Esophagus squamous epithelium (tissue), 5 donors: ENCODE measurements at regions not wholly inside any gene's neighbourhood (a gene's known extent, or its start where the extent isn't known, plus 50 kb on each side); places are given as distances from the start of the nearest gene placed in this dataset.

ENCODE experiments used
- DNase-seq: peaks from one replicate; lab custom pipeline; 2025; lab: John Stamatoyannopoulos, UW
- H3K27ac ChIP-seq, 4 donors: fragments of 200-600 bp; sonication (generic); one replicate each; pipeline ENCODE4 v1.5.1; 2016 to 2019; ENCODE audit warnings: mild to moderate bottlenecking in 1 of 4
- H3K27me3 ChIP-seq, 4 donors: fragments of 200-600 bp; sonication (generic); 1 replicate in 3 of 4; 2 replicates in 1 of 4; pipeline versions ENCODE4 v1.5.1 to v1.6.0; 2017 to 2021; ENCODE audit warnings: antibody characterized with exemption in 1 of 4
- H3K36me3 ChIP-seq, 3 donors: fragments of 200-600 bp; sonication (generic); one replicate each; pipeline ENCODE4 v1.5.1; 2016 to 2019
- H3K4me1 ChIP-seq, 3 donors: fragments of 200-600 bp; sonication (generic); one replicate each; pipeline ENCODE4 v1.5.1; 2017 to 2019
- H3K4me3 ChIP-seq, 4 donors: fragments of 200-600 bp; sonication (generic); 1 replicate in 3 of 4; 2 replicates in 1 of 4; pipeline ENCODE4 v1.5.1; 2016 to 2019; ENCODE audit warnings: mild to moderate bottlenecking in 2 of 4, moderate library complexity in 1 of 4
- H3K9me3 ChIP-seq, 3 donors: fragments of 200-600 bp; sonication (generic); one replicate each; pipeline ENCODE4 v1.5.1; 2016 to 2019
- CTCF ChIP-seq, 6 experiments: fragments of 450-650 bp in 4 of 6; fragments of 200-600 bp in 2 of 6; sonication (generic) in 2 of 6; IDR thresholded peaks; one replicate each; pipeline ENCODE4 v1.5.1; 2016 to 2019; ENCODE audit warnings: antibody characterized with exemption in 6 of 6, mild to moderate bottlenecking in 4 of 6, moderate library complexity in 4 of 6
- POLR2A ChIP-seq, 4 donors: fragments of 450-650 bp; IDR thresholded peaks; one replicate each; pipeline ENCODE4 v1.6.1; 2017; ENCODE audit warnings: antibody characterized with exemption in 4 of 4, mild to moderate bottlenecking in 4 of 4, moderate library complexity in 3 of 4
- WGBS, 2 donors: methylation state at CpG; one replicate each; pipeline ENCODE4 v1.1.5; 2018; 5-methylcytosine and 5-hydroxymethylcytosine counted together
- intact Hi-C: fragments of 100-400 bp; cut with DNase I; formaldehyde crosslinking; loops from one replicate; pipeline ENCODE4 v1.15.0; 2022
- donor health status: DM: yes; HTN: yes; CAD: no.

- H3K9me3 ChIP-seq: no peaks in the 10 kb centered on the region
- TF ChIP-seq CTCF (IDR thresholded peaks at IDR 0.05) (no peak), POLR2A (IDR thresholded peaks at IDR 0.05) (no peak)
- WGBS, 2 donors: 64 to 71% methylated on average over 4 of the region's 4 CpGs
- no peaks in the 10 kb centered on the region for H3K4me1 ChIP-seq
- no peaks in the 10 kb centered on the region for H3K27me3 ChIP-seq
- DNase-seq: no peak
- no peak overlapping the region for H3K4me3 ChIP-seq
- H3K36me3 ChIP-seq: no peaks in the 10 kb centered on the region
- intact Hi-C loops: no loop called here
- H3K27ac ChIP-seq: no peak overlapping the region
These were observed 159.5 kb downstream of the POU4F1 start for GRCh38 chr13:78443839-78444238.

GRCh38 chr13:78437781-78438180 is 165.6 kb downstream of the POU4F1 start:
- no peak for DNase-seq
- intact Hi-C loops: no loop called here
- Histone ChIP-seq H3K4me3 (no peak overlapping the region), H3K27ac (no peak overlapping the region), H3K36me3 (no peaks in the 10 kb centered on the region), H3K27me3 (no peaks in the 10 kb centered on the region), H3K9me3 (no peaks in the 10 kb centered on the region), H3K4me1 (no peaks in the 10 kb centered on the region)
- 47 to 55% methylated on average over 4 of the region's 4 CpGs for WGBS, 2 donors
- TF ChIP-seq POLR2A (IDR thresholded peaks at IDR 0.05) (no peak), CTCF (IDR thresholded peaks at IDR 0.05) (no peak)

- Histone ChIP-seq H3K4me1 (no peaks in the 10 kb centered on the region), H3K4me3 (no peak overlapping the region), H3K27me3 (no peaks in the 10 kb centered on the region), H3K27ac (no peak overlapping the region), H3K36me3 (no peaks in the 10 kb centered on the region), H3K9me3 (no peaks in the 10 kb centered on the region)
- WGBS, 2 donors: 66 to 72% methylated on average over 3 of the region's 3 CpGs
- no peak for DNase-seq
- TF ChIP-seq POLR2A (IDR thresholded peaks at IDR 0.05) (no peak), CTCF (IDR thresholded peaks at IDR 0.05) (no peak)
- intact Hi-C loops: no loop called here
These were observed 167.0 kb downstream of the POU4F1 start for GRCh38 chr13:78436311-78436710.

- H3K9me3 ChIP-seq: no peaks in the 10 kb centered on the region
- intact Hi-C loops: no loop called here
- DNase-seq: no peak
- H3K36me3 ChIP-seq: no peaks in the 10 kb centered on the region
- H3K4me1 ChIP-seq: no peaks in the 10 kb centered on the region
- H3K27ac ChIP-seq: no peak overlapping the region
- H3K27me3 ChIP-seq: no peaks in the 10 kb centered on the region
- 13 to 29% methylated on average over 1 of the region's 1 CpG for WGBS, 2 donors
- TF ChIP-seq POLR2A (IDR thresholded peaks at IDR 0.05): no peak
- no peak for TF ChIP-seq CTCF (IDR thresholded peaks at IDR 0.05)
- H3K4me3 ChIP-seq: no peak overlapping the region
These were observed 172.0 kb downstream of the POU4F1 start for GRCh38 chr13:78431328-78431727.

- no peaks in the 10 kb centered on the region for H3K4me1 ChIP-seq
- WGBS, 2 donors: 35 to 38% methylated on average over 1 of the region's 1 CpG
- H3K36me3 ChIP-seq: no peaks in the 10 kb centered on the region
- no peak overlapping the region for H3K27ac ChIP-seq
- DNase-seq: no peak
- no peak overlapping the region for H3K4me3 ChIP-seq
- H3K27me3 ChIP-seq: no peaks in the 10 kb centered on the region
- intact Hi-C loops: no loop called here
- no peaks in the 10 kb centered on the region for H3K9me3 ChIP-seq
- no peak for TF ChIP-seq CTCF (IDR thresholded peaks at IDR 0.05)
- TF ChIP-seq POLR2A (IDR thresholded peaks at IDR 0.05): no peak
These were observed 172.5 kb downstream of the POU4F1 start for GRCh38 chr13:78430811-78431210.
